ENCODE measurements at regions not wholly inside any gene's neighbourhood (a gene's known extent, or its start where the extent isn't known, plus 50 kb on each side); places are given as distances from the start of the nearest gene placed in this dataset.

DNA sequence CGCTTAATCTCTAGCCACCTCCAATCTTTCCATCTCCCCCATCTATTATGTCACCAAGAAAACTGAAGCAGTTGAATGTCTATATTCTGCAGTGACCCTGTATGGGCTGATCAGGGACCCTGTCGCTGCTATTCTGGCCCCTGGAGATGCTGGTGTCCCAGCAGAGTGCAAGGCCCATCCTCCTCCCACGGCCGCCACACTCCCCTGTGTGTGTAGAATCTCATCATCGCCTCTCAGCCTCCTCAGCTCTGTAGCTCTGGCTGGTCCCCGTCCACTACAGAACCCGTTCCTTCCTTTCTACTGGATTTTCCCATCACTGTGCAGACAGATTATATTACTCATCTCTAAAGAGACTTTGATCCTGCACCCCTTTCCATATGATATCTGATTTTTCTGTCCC, 235.8 kb upstream of the PFKP start:
- Histone ChIP-seq H3K18ac (ENCODE audit: insufficient read length, low read depth, low read length) (no peak overlapping the region), H2BK12ac (ENCODE audit: insufficient read length, low read depth, low read length) (no peak overlapping the region), H2AK5ac (ENCODE audit: insufficient read length, low read length) (no peak overlapping the region), H3K23me2 (ENCODE audit: insufficient read length, low read depth, low read length, poor library complexity, severe bottlenecking) (no peaks in the 10 kb centered on the region), H3K27ac (ENCODE audit: insufficient read length, low read depth, low read length) (no peak overlapping the region), H3K4me2 (ENCODE audit: insufficient read depth, insufficient read length, low read length) (no peak overlapping the region), H3K27me3 (ENCODE audit: insufficient read depth, low read length) (no peaks in the 10 kb centered on the region), H4K91ac (ENCODE audit: insufficient read length, low read depth, low read length) (no peak overlapping the region), H3K4me1 (ENCODE audit: insufficient read depth, low read length) (no peaks in the 10 kb centered on the region), H3K56ac (ENCODE audit: insufficient read length, low read depth, low read length) (no peak overlapping the region), H3K23ac (ENCODE audit: insufficient read length, low read depth, low read length) (no peak overlapping the region), H3T11ph (ENCODE audit: low read length) (no peak overlapping the region), H2BK20ac (ENCODE audit: low read depth, low read length, poor library complexity, severe bottlenecking) (no peak overlapping the region), H2BK120ac (ENCODE audit: low read depth, low read length, poor library complexity, severe bottlenecking) (no peak overlapping the region), H4K20me1 (ENCODE audit: control insufficient read depth, insufficient read depth, insufficient read length) (no peaks in the 10 kb centered on the region), H2BK5ac (ENCODE audit: insufficient read length, low read length) (no peak overlapping the region), H2AFZ (ENCODE audit: low read length) (no peak overlapping the region), H3K9me3 (ENCODE audit: control insufficient read depth, low read depth, low read length) (no peaks in the 10 kb centered on the region), H3K79me1 (ENCODE audit: insufficient read depth, low read depth, low read length, poor library complexity, severe bottlenecking) (no peaks in the 10 kb centered on the region), H3K79me2 (ENCODE audit: insufficient read depth, low read length) (no peaks in the 10 kb centered on the region), H4K5ac (ENCODE audit: insufficient read length, low read depth, low read length) (no peak overlapping the region), H3K4ac (ENCODE audit: low read depth, low read length) (no peak overlapping the region), H3K14ac (ENCODE audit: insufficient read depth, low read length) (no peak overlapping the region), H4K8ac (replicated peaks; ENCODE audit: insufficient read length, low read depth, low read length) (no peak overlapping the region), H3K9ac (ENCODE audit: extremely low read depth, insufficient read length, low read length) (no peak overlapping the region), H2BK15ac (ENCODE audit: low read depth, low read length) (no peak overlapping the region)
- H3K36me3 Mint-ChIP-seq (ENCODE audit: insufficient read depth in 1 of 3, low read depth in 3 of 3) = peaks cover 0 to 3% (median 0%) of the 10 kb centered on the region in 3 experiments; a peak in 1 of 7 replicates
- no peak overlapping the region for H3K27ac Mint-ChIP-seq
- TF ChIP-seq, protein P1, sequence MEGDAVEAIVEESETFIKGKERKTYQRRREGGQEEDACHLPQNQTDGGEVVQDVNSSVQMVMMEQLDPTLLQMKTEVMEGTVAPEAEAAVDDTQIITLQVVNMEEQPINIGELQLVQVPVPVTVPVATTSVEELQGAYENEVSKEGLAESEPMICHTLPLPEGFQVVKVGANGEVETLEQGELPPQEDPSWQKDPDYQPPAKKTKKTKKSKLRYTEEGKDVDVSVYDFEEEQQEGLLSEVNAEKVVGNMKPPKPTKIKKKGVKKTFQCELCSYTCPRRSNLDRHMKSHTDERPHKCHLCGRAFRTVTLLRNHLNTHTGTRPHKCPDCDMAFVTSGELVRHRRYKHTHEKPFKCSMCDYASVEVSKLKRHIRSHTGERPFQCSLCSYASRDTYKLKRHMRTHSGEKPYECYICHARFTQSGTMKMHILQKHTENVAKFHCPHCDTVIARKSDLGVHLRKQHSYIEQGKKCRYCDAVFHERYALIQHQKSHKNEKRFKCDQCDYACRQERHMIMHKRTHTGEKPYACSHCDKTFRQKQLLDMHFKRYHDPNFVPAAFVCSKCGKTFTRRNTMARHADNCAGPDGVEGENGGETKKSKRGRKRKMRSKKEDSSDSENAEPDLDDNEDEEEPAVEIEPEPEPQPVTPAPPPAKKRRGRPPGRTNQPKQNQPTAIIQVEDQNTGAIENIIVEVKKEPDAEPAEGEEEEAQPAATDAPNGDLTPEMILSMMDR (conservative IDR thresholded peaks at IDR 0.05) = no peak
- no peaks in the 10 kb centered on the region; a peak in 1 of 5 replicates for H3K9me3 Mint-ChIP-seq
- DNase-seq = no peak
- no peaks in the 10 kb centered on the region; the same call in 1 of the 2 replicates for H3K27me3 Mint-ChIP-seq (ENCODE audit: low read depth)
- no CpG with 5 or more reads among the region's 7 CpGs for WGBS (ENCODE audit: extremely low coverage, insufficient read length, low lambda C conversion rate)
- no peaks in the 10 kb centered on the region for H3K4me1 Mint-ChIP-seq
- no peak overlapping the region for H3K4me3 Mint-ChIP-seq
